ENCODE measurements at regions not wholly inside any gene's neighbourhood (a gene's known extent, or its start where the extent isn't known, plus 50 kb on each side); places are given as distances from the start of the nearest gene placed in this dataset.

GRCh38 chr2:236674646-236675045 lies 105.0 kb downstream of the ACKR3 start:
- no peak for DNase-seq

- no peak for DNase-seq
Measured at GRCh38 chr2:236675051-236675450, 105.4 kb downstream of the ACKR3 start.

- no peak for DNase-seq
Measured at GRCh38 chr2:236675526-236675925, 105.9 kb downstream of the ACKR3 start.

GRCh38 chr2:236676136-236676873 lies 106.7 kb downstream of the ACKR3 start:
- DNase-seq = no peak

- no peak for DNase-seq
Measured at GRCh38 chr2:236677368-236677767, 107.7 kb downstream of the ACKR3 start.

GRCh38 chr2:236678307-236678975 lies 108.8 kb downstream of the ACKR3 start:
- DNase-seq = no peak

GRCh38 chr2:236679884-236680860 lies 110.5 kb downstream of the ACKR3 start:
- no peak for DNase-seq

GRCh38 chr2:236682651-236683422 lies 113.2 kb downstream of the ACKR3 start:
- DNase-seq = no peak

GRCh38 chr2:236684504-236685256 lies 115.1 kb downstream of the ACKR3 start:
- no peak for DNase-seq

GRCh38 chr2:236685361-236685760 lies 115.7 kb downstream of the ACKR3 start:
- DNase-seq = no peak

GRCh38 chr2:236685979-236686520 lies 116.4 kb downstream of the ACKR3 start:
- DNase-seq = no peak

- no peak for DNase-seq
Measured at GRCh38 chr2:236686561-236686960, 116.9 kb downstream of the ACKR3 start.

GRCh38 chr2:236687296-236687965 lies 117.8 kb downstream of the ACKR3 start:
- no peak for DNase-seq

GRCh38 chr2:236688157-236688556 lies 118.5 kb downstream of the ACKR3 start:
- no peak for DNase-seq

GRCh38 chr2:236688563-236689392 lies 119.2 kb downstream of the ACKR3 start:
- no peak for DNase-seq

GRCh38 chr2:236689393-236689700 lies 119.7 kb downstream of the ACKR3 start:
- no peak for DNase-seq

- DNase-seq = no peak
Measured at GRCh38 chr2:236689981-236690380, 120.4 kb downstream of the ACKR3 start.

GRCh38 chr2:236690726-236691125 lies 121.1 kb downstream of the ACKR3 start:
- no peak for DNase-seq

- DNase-seq = no peak
Measured at GRCh38 chr2:236691799-236692167, 122.2 kb downstream of the ACKR3 start.

GRCh38 chr2:236692937-236693336 lies 123.3 kb downstream of the ACKR3 start:
- no peak for DNase-seq

Data from CD4-positive, alpha-beta T cell treated with Interleukin-15 for 1 hour (primary cell).